NCI-H187 (cell line): ENCODE measurements at regions not wholly inside any gene's neighbourhood (a gene's known extent, or its start where the extent isn't known, plus 50 kb on each side); places are given as distances from the start of the nearest gene placed in this dataset.
A peak's percentile ranks its signal among the peaks of the same experiment; 100 is the strongest.
"Not testable (repeated sequence)": the region's sequence is repeated elsewhere in the genome, so short reads cannot be mapped to it uniquely, and the experiment has no call there.

Experiments
- DNase-seq, 2 experiments: peaks; one replicate each; lab custom pipeline; 2025; lab: John Stamatoyannopoulos, UW

DNA sequence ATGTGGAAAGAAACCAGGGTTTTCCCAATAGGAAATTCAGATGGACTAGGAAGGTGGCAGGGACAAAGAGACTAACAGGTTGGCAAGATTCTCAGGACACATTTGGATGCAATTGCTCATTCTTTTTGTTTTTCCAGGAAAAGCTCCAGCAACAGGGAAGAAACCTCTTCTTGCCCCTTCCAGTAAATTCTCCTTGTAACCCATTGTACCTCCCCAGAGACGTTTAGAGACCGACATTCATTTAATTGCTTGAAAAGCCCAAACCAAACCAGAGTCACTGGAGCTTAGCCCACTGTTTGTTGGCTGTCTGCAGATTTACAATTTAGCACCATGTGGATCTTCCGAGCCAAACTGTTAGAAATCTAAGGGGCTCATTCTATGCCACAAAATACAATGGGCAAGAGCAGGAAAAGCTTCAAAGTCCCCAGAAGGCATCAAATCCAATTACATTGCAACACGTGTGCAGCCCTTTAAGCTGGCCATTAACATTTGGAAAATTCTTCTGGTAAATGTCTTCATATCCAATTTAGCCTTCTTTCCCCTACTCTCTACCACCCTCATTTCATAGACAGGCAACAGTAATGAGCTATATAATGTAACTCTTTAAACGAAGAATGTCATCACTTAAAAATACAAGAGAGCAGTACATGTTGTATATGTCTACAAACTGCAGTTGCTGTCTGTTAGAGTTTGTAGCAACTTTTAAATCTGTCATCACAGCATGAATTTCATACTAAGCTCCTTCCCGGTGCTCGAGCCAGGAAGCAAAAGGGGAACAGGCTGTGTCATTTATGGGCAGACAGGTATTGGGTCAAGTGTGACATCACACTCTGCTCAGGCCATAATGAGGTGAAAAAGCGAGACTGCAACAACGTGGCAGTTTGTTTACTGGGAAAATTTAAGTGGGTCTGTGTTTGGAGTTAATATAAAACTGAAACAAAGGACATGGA, 235.6 kb upstream of the HNRNPA3 start:
- no peak for DNase-seq

DNA sequence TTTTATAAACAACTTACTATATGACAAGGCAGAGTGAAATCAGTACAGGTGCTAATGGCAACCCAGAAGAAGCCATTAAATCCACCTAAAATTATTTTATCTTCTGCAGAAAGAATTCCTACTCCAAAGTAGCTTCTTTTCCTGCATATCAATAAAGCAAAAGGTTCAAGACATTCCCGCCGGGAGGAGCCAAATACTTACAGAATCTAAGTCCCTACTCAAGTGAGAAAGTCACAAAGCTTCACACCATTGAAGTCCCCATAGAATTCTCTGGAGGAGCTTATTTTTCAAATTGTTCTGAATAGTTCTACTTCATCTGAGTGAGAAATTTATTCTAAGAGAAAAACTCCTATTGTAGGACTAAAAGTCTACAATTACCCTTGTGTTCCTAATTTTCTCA, 233.7 kb upstream of the HNRNPA3 start:
- DNase-seq, result no peak

DNA sequence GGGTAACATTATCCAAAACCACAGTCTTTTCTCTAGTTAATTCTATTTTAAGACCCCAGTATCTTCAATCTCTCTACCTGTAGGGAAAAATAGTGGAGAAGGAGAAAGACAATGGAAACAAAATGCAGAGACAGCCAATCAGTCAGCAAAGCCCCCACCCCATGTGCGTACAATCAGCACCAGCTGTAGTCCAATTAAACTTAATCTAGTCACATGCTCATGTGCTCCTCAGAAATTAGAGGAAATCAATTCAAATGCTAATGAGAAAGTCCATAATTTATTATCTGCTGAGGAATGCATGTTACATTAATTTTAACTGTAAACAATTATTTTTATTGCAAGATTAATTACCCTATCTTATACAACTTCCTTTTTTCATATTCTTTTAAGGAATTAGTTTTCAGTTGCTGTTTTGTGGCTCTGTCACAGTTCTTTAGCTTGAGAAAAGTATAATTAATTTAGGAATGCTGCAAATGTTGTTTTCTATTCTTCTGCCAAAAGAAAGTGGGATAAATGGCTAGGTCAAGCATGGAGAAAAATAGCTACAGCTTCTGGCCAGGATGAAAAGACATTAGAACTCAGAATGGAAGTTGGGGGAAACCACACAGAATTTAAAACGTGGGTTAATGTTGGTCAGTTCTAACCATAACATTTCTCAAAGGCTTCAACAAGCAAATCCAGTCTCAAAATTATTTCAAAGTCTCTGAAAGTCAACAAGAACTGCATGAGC, 232.4 kb upstream of the HNRNPA3 start:
- DNase-seq, result no peak

DNA sequence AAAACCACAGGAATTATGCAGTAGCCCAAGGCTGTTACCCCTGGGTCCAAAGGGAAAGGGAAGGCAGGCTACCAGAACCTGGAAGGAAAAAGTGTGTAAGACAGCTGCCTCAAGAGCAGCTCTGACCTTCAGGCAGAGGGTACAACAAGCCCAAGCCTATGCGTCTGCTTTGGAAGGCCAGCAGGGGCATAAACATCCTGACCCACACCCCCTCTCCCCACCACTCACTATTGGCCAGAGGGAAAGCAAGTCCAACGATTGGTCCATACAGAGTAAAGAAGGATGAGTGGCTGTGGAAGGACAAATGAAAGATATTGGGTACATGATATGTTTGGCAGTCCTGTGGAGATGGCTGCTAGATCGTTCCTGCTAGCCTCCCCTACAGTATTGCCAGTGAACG, 227.6 kb upstream of the HNRNPA3 start:
- no peak for DNase-seq

DNA sequence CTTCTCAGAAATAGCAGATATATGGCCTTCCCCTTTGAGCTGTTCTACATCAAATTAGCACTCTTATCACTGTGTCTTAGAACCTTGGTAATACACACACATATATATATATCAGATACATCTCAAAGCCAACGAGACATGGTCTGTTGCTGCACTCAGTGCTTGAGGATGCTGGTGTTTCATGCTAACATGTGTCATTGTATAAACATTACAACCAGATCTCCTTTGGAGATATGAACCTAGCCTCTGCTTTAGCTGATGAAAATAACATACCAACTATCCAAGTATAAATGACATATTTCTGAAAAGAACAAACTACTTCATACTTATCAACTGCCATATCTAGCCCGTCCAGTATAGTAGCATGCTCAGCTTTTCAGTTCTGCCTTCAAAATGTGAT, 226.7 kb upstream of the HNRNPA3 start:
- no peak for DNase-seq

DNA sequence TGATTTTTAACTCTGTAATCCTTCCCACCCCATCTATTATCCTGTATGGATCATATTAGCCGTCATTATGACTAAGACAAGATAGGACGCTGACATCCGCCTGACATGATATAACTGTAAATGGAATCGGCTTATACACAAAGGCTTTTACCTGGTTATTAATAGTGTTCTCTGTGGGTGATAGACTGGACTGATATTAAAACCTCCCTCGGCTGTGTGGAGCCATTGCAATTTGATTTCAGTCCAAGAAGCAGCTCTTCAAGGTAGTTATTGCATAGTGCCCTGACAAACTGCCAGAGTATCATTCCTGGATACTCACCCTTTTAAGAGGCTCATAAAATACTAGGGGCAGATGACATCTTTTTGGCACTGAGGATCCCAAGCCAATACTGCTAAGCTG, 226.1 kb upstream of the HNRNPA3 start:
- DNase-seq, result no peak

DNA sequence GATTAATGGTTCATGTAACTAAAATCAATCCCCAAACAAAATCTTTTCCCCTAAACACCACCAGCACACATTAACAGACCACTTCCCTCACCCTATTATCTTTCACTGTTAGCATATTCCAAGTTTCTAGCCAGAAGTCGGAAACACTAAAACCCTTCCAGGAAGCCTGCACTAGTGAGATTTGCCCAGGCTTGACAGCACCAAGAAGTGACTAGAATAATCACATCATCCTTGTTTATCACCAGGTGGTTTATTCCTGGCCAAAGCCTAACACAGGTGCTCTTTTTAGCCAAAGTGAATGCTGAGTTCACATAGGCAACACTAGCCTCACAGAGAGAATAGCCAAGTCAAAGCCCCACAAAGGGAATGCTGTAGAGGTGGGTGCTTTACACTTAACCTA, 221.2 kb upstream of the HNRNPA3 start:
- DNase-seq, result no peak

DNA sequence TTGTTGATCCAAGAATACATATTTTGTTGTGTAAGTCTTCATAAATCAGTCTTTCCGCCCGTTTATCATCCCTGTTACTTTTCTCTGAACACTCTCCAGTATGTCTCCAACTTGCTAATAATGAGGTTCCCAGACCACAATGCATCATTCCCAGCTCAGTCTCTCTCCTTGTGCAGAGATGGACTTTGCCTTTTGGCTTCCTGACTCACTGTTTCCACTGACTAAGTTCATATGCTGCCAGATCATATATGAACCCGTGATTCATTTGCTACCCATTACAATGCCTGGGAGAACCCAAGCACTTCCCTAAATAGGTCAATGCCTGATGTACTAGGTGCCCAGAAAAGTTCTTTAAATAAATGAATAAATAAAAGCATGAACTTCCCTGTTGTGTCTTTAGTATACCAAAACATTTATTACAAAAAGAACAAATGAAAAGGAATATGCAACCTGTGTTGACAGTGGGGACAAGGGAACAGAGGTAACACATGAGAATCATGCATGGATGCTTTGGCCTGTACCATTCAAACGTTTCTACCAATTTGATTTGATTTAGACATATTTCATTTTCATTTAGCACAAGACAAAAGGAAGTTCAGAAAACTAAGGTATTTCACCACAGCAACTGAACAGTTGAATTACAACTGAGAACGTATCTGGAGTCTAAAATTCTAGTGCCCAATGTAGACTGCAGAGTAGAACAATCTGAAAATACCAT, 215.4 kb upstream of the HNRNPA3 start:
- no peak for DNase-seq

DNA sequence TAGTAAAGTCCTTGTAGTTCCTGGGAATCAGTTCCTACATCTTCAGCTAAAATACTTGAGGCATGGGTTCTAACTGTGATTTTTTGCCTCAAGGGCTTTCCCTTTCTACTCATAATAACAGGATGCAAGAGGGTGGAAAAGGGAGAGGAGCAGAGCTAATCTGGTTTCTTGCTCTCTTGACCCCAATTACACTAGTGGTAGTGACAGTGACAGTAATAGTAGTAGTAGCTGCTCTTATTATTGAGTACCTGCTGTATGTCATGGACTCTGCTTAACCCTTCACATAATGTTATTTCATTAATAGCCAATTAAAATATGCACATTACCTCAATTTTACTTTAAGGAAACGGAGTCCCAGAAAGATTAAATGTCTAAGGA, 214.8 kb upstream of the HNRNPA3 start:
- DNase-seq, result no peak

DNA sequence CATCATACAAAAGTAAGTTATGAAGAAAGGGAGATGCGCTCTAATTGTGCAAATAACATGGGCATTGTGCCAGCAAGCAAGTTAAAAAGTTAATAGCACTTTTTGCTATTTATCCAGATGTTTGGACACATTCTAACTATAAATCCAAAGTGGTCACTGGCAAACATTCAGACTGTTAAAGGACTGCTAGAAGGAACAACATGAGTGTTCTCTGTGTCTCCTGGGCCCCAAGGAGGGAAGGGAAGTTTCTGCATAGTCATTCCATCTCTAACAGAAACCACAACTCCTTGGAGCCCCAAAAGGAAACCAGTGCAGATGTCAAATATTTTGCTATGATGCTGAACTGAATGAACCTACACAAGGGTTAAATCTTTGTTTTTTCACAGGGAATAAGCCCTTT, 213.3 kb upstream of the HNRNPA3 start:
- no peak for DNase-seq

DNA sequence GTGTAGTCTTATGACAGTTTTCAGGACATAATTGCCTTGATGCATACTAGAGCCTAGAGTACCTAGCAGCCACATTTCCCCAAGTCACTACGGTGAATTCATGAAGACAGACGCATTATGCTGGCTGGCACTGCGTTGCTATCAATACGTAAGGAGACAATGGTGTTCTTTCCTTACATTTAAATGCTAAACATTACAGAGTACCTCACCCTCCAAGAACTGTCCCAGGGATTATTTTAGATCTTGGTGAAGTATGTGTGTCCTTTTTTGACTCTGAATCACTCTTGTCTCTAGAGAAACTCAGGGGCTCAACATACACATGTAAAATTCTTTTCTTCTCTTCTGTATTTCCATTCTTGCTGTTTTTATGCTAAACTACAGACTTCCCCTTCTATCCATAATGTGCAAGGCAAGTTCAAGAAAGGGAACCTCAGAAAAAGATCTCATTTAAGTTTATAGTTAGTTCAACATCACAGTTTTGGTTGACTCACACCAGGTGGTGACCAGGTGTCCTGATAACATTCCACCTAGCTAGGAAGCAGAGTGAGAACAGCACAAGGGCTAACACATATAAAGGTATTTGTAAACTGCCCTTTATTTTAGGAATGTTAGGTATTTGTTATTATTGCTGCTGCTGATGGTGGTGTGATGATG, 212.4 kb upstream of the HNRNPA3 start:
- no peak for DNase-seq

DNA sequence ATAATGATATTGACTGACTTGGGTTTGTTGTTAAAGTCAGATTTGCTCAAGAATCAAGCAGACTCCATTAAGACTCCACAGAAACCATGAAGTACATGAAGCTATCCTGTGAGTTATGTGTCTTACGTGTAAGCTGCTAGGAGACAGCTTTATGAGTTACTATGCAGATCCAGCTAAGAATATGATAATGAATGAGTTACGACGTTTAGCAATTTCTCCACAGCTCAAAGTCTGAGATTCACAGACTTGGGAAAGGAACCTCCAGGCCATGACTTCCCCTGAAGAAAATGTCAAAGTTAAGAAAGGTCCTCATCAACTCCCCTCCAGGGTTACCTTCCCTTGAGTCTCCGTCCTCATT, 211.9 kb upstream of the HNRNPA3 start:
- no peak for DNase-seq

DNA sequence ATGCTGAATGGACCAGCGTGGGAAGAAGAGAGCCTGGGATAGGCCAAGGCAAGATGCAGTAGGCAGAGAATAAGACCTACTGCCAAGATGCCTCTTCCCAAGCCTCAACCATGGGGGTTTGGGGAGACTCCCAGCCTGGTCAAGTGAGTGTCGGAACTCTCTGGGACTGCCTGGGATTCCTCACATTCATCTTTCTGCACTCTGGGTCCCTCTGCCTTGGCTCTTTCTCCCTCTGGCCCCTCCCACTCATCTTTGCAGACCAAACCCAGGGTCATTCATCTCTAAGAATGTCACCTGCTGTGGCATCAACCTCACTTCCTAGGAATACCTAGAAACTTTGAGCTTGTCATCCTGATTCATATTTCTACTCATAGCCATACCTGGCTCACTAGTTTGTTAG, 211.3 kb upstream of the HNRNPA3 start:
- no peak for DNase-seq

DNA sequence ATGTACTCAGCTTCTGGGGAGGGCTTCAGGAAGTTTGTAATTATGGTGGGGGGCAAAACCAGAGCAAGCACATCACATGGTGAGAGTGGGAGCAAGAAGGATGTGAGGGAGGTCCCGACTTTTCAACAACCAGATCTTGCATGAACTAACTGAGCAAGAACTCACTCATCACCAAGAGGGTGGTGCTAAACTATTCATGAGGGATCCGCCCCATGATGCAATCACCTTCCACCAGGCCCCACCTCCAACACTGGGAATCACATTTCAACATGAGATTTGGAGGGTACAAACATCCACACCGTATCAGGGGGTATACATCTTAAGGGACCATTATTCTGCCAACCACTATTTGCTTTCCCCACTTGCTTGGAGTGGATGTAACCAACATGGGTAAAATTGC, 209.6 kb upstream of the HNRNPA3 start:
- no peak for DNase-seq

DNA sequence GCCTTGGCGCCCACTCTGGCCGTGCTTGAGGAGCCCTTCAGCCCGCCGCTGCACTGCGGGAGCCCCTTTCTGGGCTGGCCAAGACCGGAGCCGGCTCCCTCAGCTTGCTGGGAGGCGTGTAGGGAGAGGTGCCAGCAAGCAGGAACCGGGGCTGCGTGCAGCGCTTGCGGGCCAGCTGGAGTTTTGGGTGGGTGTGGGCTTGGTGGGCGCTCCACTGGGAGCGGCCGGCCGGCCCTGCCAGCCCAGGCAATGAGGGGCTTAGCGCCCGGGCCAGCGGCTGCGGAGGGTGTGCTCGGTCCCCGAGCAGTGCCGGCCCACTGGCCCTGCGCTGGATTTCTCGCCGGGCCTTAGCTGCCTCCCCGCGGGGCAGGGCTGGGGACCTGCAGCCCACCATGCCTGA, 204.9 kb upstream of the HNRNPA3 start:
- DNase-seq, result not testable (repeated sequence)

DNA sequence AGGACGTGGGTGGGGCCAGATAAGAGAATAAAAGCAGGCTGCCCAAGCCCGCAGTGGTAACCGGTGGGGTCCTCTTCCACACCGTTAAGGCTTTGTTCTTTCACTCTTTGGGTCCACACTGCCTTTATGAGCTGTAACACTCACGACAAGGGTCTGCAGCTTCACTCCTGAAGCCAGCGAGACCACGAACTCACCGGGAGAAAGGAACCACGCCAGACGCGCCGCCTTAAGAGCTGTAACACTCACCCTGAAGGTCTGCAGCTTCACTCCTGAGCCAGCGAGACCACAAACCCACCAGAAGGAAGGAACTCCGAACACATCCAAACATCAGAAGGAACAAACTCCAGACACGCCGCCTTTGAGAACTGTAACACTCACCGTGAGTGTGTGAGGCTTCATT, 203.9 kb upstream of the HNRNPA3 start:
- not testable (repeated sequence) for DNase-seq

DNA sequence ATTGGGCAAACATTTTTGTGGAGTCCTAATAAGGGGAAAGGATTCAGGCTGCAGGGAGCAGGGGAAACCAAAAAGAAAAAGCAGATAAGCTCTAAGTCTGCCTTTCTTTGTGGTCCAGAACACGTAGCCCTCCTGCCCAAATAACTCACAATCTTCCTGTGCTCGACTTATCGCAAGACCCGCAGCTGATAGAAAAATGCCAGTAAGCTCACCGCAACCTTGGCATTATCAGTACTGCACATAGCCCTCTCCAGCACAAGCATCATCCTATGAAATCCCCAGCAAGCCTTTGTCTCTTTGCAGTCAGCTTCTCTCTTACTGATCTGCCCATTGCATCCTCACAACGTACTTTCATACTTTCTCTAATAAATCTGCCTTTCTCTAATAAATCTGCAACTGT, 202.4 kb upstream of the HNRNPA3 start:
- no peak for DNase-seq

DNA sequence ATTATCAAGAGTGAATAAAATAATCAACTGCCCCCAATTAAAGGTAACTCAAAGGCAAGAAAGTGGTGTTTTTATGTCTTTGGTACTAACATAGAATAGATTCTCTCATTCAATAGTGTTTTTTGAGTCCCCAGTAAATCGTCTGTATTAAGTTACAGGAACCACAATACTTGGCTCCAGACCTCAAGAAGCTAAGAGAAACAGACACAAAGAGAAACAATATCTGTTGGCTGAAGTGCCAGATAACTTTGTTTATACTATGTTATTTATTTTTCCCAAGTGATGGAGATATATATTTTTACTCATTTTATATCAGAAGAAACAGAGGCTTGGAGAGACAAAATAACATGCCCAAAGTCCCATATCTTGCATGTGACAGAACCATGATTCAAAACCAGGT, 201.7 kb upstream of the HNRNPA3 start:
- no peak for DNase-seq

DNA sequence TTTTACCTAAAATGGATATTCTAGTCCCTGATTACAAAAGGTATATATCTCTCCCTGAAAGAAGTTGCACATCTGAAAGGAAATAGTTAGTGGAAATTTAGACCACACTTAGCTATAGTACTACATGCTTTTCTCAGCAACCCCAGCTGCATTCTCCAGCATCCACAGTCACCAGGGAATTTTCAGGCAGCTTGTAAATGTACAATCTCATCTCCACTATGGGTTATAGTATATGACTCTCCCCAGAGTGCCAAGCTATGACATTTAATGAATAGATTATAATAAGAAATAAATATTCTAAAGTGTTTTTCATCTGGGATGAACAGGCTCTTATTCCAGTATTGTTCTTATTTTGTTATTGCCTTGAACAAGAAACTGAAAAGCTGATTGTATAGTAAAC, 197.6 kb upstream of the HNRNPA3 start:
- no peak for DNase-seq

DNA sequence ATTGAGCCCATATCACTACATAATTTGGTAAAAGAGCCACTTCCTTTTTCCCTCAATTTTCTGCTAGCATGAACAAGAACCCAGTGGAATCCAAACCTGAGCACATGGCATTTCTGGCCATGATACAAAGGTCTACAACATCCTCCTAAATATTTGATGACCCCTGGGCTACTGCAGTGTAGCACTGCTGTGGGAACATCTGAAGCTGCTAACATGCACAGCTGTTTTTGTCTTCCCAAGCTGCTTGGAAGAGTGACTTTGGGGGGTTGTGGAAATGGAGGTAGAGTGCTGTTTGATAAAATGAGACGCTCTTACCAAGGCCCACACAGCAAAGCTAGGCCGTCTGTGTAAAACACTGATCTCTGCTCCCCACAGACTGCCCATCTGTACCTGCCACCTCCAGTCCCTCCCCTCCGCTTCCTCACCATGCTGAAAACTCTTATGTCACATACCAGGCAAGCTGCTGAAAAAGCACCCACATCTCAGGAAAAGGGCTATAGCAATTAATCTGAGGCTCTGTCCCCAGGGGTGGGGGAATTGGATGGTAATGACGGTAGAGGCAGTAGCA, 197.2 kb upstream of the HNRNPA3 start:
- no peak for DNase-seq

DNA sequence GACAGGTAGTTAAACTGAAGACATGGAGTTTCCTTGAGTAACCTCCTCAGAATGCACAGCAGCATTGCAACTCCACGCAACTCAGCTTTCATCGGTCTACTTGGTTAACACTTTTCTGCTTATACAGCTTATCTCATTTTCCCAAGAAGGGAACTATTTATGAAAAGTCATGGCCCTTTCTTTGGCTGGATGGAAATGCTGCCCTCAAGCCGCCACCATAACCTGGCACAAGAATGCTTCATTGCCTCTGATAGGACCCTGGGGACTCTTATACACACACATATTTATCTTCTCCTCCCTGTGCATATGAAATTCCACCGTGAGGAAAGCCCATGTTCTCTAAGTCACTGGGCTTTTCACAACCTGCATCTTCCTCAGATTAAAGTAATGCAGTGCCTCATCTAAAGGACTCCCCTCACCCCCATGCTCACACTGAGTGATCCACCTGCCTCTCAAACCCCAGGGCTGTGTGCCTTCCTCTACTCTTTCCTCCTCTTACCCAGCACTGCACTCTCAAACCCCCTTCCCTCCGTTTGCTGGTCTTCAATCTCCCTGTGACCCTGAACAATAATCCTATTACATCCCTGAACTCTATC, 192.0 kb upstream of the HNRNPA3 start:
- peak in 1 of 2 experiments; percentile 1 for DNase-seq
